HepG2 (cell line): ENCODE measurements at regions not wholly inside any gene's neighbourhood (a gene's known extent, or its start where the extent isn't known, plus 50 kb on each side); places are given as distances from the start of the nearest gene placed in this dataset.

ENCODE experiments used
- ATAC-seq: fragments of 200-7000 bp; cut with Tn5 transposase; 3 replicates; pipeline ENCODE4 v1.9.1; 2020; ENCODE audit warnings: mild to moderate bottlenecking, moderate library complexity
- BruUV-seq: library from RNA; stranded (reverse); fragments of 400-500 nt; replicated peaks from 2 replicates; lab custom pipeline; 2021; lab: Mats Ljungman, UMichigan
- CTCF ChIA-PET: fragments of 300-600 bp; formaldehyde crosslinking; extraction: SDS; loops from one replicate; lab custom pipeline; 2021; ENCODE audit warnings: low total read pairs, inconsistent platforms, low intra/inter-chr PET ratio; lab: Yijun Ruan, JAX
- POLR2A ChIA-PET: fragments of 350-600 bp; sonication (Branson Sonifier 250); formaldehyde crosslinking; loops from one replicate; lab custom pipeline; 2020; ENCODE audit warnings: antibody characterized with exemption, inconsistent platforms; lab: Yijun Ruan, JAX
- DNase-seq: peaks from one replicate; pipeline ENCODE4 v3.0.0-alpha.2; 2015; ENCODE audit warnings: low spot score
- FAIRE-seq: peaks from 3 replicates; lab custom pipeline; 2011; peaks lifted over from hg19 to GRCh38; lab: Jason Lieb, UNC
- H2AFZ ChIP-seq: one replicate; pipeline ENCODE4 v1.6.1; 2011; ENCODE audit warnings: low read length, inconsistent platforms
- H3K27ac ChIP-seq: fragments of 300-600 bp; 3 replicates; pipeline ENCODE4 v1.8.0; 2011; ENCODE audit warnings: mixed run types, mild to moderate bottlenecking, mixed read lengths, low read length, inconsistent platforms; ENCODE audit not compliant: insufficient read depth; ENCODE audit errors: extremely low read length
- H3K27me3 ChIP-seq, 2 experiments: fragments of 200-600 bp in 1 of 2; 2 replicates in 1 of 2; 3 replicates in 1 of 2; pipeline versions ENCODE4 v1.6.0 to v1.8.0; 2011; ENCODE audit warnings: low read length in 2 of 2, mild to moderate bottlenecking in 2 of 2, moderate library complexity in 2 of 2, inconsistent platforms in 1 of 2; ENCODE audit not compliant: insufficient read depth in 2 of 2, control insufficient read depth in 1 of 2
- H3K36me3 ChIP-seq, 2 experiments: fragments of 200-600 bp in 1 of 2; replicated peaks in 1 of 2; 2 replicates in 1 of 2; 3 replicates in 1 of 2; pipeline versions ENCODE4 v1.5.1 to v1.8.0; 2011; ENCODE audit warnings: low read length in 2 of 2, inconsistent platforms in 1 of 2; ENCODE audit not compliant: insufficient read depth in 2 of 2, control insufficient read depth in 1 of 2
- H3K4me1 ChIP-seq: 2 replicates; pipeline ENCODE4 v1.5.1; 2012; ENCODE audit warnings: low read length, inconsistent platforms; ENCODE audit not compliant: insufficient read depth
- H3K4me2 ChIP-seq: 2 replicates; pipeline ENCODE4 v1.6.0; 2011; ENCODE audit warnings: low read depth, low read length, inconsistent platforms
- H3K4me3 ChIP-seq, 3 experiments: fragments of 200-600 bp in 1 of 3; sonication (generic), shearing (Covaris generic) in 1 of 3; replicated peaks in 1 of 3; 2 replicates each; pipeline ENCODE4 v1.5.1; 2011 to 2016; ENCODE audit warnings: low read length in 3 of 3, inconsistent platforms in 2 of 3, low read depth in 2 of 3, mild to moderate bottlenecking in 2 of 3, control low read depth in 1 of 3, mixed read lengths in 1 of 3; ENCODE audit not compliant: insufficient read depth in 1 of 3
- H3K79me2 ChIP-seq: one replicate; pipeline ENCODE4 v1.6.1; 2011; ENCODE audit warnings: low read length, inconsistent platforms; ENCODE audit not compliant: insufficient read depth
- H3K9ac ChIP-seq: 2 replicates; pipeline ENCODE4 v1.6.0; 2011; ENCODE audit warnings: mild to moderate bottlenecking, low read depth, low read length, inconsistent platforms; ENCODE audit not compliant: insufficient read depth
- H3K9me3 ChIP-seq: 2 replicates; pipeline ENCODE4 v1.5.1; 2012; ENCODE audit warnings: mild to moderate bottlenecking, low read length
- H4K20me1 ChIP-seq: 2 replicates; pipeline ENCODE4 v1.6.0; 2011; ENCODE audit warnings: inconsistent platforms, mild to moderate bottlenecking, low read length, moderate library complexity; ENCODE audit not compliant: insufficient read depth
- E2F2 ChIP-seq: sonication (generic); formaldehyde crosslinking; IDR thresholded peaks from 2 replicates; pipeline ENCODE4 v1.4.0; 2020; ENCODE audit warnings: missing genetic modification reagents, borderline replicate concordance
- FOXA1 ChIP-seq, 2 experiments: fragments of 450-650 bp in 1 of 2; sonication (generic) in 1 of 2; formaldehyde crosslinking in 1 of 2; IDR thresholded peaks; 2 replicates each; pipeline versions ENCODE4 v1.4.0 to v1.6.1; 2016 to 2020; ENCODE audit warnings: missing genetic modification reagents in 1 of 2
- HMGXB3 ChIP-seq: sonication (generic); formaldehyde crosslinking; IDR thresholded peaks from 2 replicates; pipeline ENCODE4 v1.4.0; 2020; ENCODE audit warnings: missing genetic modification reagents, borderline replicate concordance
- RNF219 ChIP-seq: sonication (generic); formaldehyde crosslinking; IDR thresholded peaks from 2 replicates; pipeline ENCODE4 v1.5.0; 2020; ENCODE audit warnings: mild to moderate bottlenecking, missing genetic modification reagents
- ZFP62 ChIP-seq: sonication (generic); formaldehyde crosslinking; IDR thresholded peaks from 2 replicates; pipeline ENCODE4 v1.4.0; 2020; ENCODE audit warnings: missing genetic modification reagents
- ZMAT3 ChIP-seq: sonication (generic); formaldehyde crosslinking; conservative IDR thresholded peaks from 2 replicates; pipeline ENCODE4 v1.7.0; 2021; ENCODE audit warnings: missing genetic modification reagents
- ZNF276 ChIP-seq: sonication (generic); formaldehyde crosslinking; IDR thresholded peaks from 2 replicates; pipeline ENCODE4 v1.4.0; 2020; ENCODE audit warnings: mild to moderate bottlenecking, low read depth, missing genetic modification reagents
- ZNF432 ChIP-seq: sonication (generic); formaldehyde crosslinking; IDR thresholded peaks from 2 replicates; pipeline ENCODE4 v1.5.0; 2020; ENCODE audit warnings: missing genetic modification reagents, mild to moderate bottlenecking, borderline replicate concordance
- ZNF589 ChIP-seq: sonication (generic); formaldehyde crosslinking; conservative IDR thresholded peaks from 2 replicates; pipeline ENCODE4 v1.8.0; 2022; ENCODE audit warnings: mild to moderate bottlenecking, moderate library complexity, missing genetic modification reagents
- WGBS: methylation state at CpG from one replicate; pipeline ENCODE4 v1.1.6; 2017; ENCODE audit warnings: low lambda C conversion rate; 5-methylcytosine and 5-hydroxymethylcytosine counted together
- in situ Hi-C: cut with HindIII; loops from 2 replicates; pipeline ENCODE4 v1.10.0; 2017; ENCODE audit warnings: low pct_unique_long_range_greater_than_20kb; ENCODE audit not compliant: extremely low pct_ligation_motif_present
- intact Hi-C: fragments of 100-400 bp; cut with micrococcal nuclease; formaldehyde crosslinking; loops from one replicate; pipeline ENCODE4 v1.10.0; 2022; ENCODE audit not compliant: unreplicated experiment

- 12% methylated on average over 1 of the region's 1 CpG for WGBS
- no peak for DNase-seq
- no peaks in the 10 kb centered on the region for H3K4me1 ChIP-seq
- no peak overlapping the region for H3K4me2 ChIP-seq
- H2AFZ ChIP-seq = no peak overlapping the region
- H3K4me3 ChIP-seq = no peak overlapping the region
- no TSS peak for BruUV-seq
- in situ Hi-C loops (no loop called here), intact Hi-C loops (no loop called here)
- no peaks in the 10 kb centered on the region for H4K20me1 ChIP-seq
- TF ChIP-seq E2F2 (CRISPR knock-in tag) (no peak), ZMAT3 (no peak), HMGXB3 (no peak), ZNF432 (CRISPR knock-in tag) (no peak), ZNF589 (no peak), RNF219 (CRISPR knock-in tag) (no peak), ZNF276 (CRISPR knock-in tag) (no peak), ZFP62 (CRISPR knock-in tag) (no peak), FOXA1 (IDR thresholded peaks at IDR 0.05) (no peak), FOXA1 (CRISPR knock-in tag; IDR thresholded peaks at IDR 0.05) (no peak)
- no peak for FAIRE-seq
- CTCF ChIA-PET = no interaction called here
- peaks cover 92% of the 10 kb centered on the region for H3K9me3 ChIP-seq
- POLR2A ChIA-PET = no interaction called here
- no peak overlapping the region for H3K27ac ChIP-seq
- H3K9ac ChIP-seq = no peak overlapping the region
- H3K36me3 ChIP-seq = no peaks in the 10 kb centered on the region
- no peak for ATAC-seq
- no peaks in the 10 kb centered on the region for H3K27me3 ChIP-seq
- H3K79me2 ChIP-seq = no peaks in the 10 kb centered on the region
Observed at GRCh38 chr9:118644066-118644465, 725.2 kb downstream of the BRINP1 start.
